ENCODE measurements at regions not wholly inside any gene's neighbourhood (a gene's known extent, or its start where the extent isn't known, plus 50 kb on each side); places are given as distances from the start of the nearest gene placed in this dataset.
"Not testable (repeated sequence)": the region's sequence is repeated elsewhere in the genome, so short reads cannot be mapped to it uniquely, and the experiment has no call there.

DNA sequence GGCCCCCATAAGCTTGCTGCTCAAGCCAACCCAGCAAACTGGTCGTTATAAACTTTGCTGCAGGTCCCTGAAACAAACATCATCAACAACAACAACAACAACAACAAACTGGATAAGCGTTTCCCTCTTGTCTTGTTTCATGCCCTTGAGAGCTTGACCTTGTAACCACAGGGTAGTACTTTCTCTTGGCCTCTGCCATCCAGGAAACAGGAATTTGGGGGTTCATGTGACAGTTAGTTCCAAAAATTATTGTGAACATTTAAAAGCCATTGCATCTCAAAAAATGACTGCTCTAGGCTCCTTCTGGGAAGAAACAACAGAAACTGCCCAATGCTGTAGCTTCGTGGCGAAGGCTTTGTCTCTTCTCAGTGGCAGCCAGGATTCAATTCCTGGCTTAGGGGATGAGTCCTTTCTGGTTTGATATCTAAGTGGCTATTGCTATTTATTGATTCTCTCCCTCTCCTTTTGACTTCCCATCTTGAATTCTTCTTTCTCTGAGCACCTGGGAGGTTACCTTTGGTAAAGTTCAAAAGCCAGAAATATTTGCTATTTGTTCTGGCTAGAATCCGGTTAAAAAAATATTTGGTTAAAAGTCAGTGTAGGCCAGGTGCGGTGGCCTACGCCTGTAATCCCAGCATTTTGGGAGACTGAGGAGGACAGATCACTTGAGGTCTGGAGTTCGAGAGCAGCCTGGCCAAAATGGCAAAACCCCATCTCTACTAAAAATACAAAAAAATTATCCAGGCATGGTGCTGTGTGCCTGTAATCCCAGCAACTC, 52.0 kb upstream of the CPM start:
- no peak for DNase-seq (ENCODE audit: low read depth in 2 of 2)

GRCh38 chr12:68997526-68997925, 64.6 kb upstream of the CPM start:
- not testable (repeated sequence) for DNase-seq (ENCODE audit: low read depth in 2 of 2)

DNA sequence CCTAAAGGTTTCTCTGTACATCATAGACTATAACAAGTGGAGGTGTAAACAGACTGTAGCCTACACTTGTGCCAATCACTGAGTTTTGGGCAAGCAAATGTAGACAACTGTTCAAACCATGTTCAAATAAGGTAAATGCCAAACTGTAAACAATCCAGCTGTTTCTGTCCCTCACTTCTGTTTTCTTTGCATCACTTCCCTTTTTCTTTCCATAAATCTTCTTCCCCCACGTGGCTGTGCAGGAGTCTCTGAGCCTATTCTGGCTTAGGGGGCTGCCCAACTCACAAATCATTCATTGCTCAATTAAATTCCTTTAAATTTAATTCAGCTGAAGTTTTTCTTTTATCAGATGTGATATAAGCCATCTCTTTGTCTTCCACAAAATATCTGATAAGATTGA, 65.1 kb upstream of the CPM start:
- no peak for DNase-seq (ENCODE audit: low read depth in 2 of 2)

- DNase-seq (ENCODE audit: low read depth in 2 of 2) = no peak
These were observed 67.1 kb upstream of the CPM start for GRCh38 chr12:69000074-69000473.

GRCh38 chr12:69000540-69001243, 67.7 kb upstream of the CPM start:
- no peak for DNase-seq (ENCODE audit: low read depth in 2 of 2)

GRCh38 chr12:69001251-69001650, 68.3 kb upstream of the CPM start:
- no peak for DNase-seq (ENCODE audit: low read depth in 2 of 2)

GRCh38 chr12:69002969-69003368, 70.0 kb upstream of the CPM start:
- no peak for DNase-seq (ENCODE audit: low read depth in 2 of 2)

DNA sequence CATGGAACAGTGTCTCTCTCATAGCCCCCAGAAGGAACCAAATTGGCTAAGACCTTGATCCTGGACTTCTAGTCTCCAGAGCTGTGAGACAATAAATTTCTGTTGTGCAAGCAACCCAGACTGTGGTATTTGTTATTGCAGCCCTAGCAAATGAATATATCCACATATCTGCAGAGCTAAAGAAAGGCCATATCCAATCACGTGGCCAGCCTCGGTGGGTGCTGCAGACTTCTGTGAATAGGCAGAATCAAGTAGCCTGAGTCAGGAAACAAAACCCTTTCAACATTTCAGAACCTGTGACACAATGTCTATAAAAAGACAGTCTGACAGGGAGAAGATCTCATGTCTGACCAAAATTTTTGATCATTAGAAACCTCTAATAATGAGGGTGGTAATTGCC, 71.0 kb upstream of the CPM start:
- DNase-seq (ENCODE audit: low read depth in 2 of 2) = no peak

- DNase-seq (ENCODE audit: low read depth in 2 of 2) = no peak
These were observed 74.3 kb upstream of the CPM start for GRCh38 chr12:69007101-69007854.

DNA sequence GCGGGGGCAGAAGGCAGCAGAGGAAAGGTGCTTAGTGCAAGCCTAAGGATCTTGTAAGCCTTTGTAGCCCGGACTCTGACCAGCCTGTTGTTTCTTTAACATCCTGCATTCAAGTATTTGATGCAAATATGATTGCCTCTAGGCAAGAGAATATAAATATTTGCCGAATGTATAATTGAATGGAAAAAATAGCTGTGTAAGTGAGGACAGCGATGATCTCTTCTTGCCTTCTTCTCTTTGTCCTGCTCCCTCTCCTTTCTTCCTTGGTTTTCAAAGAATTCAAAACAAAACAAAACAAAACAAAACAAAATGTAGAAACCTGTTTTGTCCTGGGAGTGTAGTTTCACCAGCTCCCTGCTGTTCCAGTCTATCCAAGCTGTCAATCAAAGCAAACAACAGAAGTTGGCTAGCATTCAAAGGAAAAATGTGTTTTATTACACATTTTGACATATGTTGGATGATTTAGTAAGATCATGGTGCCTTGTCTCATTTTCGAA, 74.9 kb upstream of the CPM start:
- no peak for DNase-seq (ENCODE audit: low read depth in 2 of 2)

DNA sequence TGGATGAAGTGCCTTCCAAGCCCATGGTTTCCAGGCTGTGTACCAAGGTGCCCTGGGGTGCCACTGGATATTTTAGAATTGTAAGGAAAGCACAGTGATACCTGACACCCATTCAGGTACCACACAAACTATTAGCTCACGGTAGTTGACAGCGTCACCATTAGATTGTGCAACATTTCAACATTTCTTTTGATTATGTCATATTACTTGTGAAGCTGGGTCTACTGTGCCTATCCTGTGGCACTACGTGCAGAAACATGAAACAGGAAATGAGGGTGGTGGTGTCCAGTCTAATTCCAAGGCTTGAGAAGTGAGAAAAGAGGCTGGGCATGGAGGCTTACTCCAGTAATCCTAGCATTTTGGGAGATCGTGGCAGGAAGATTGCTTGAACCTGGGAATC, 75.5 kb upstream of the CPM start:
- DNase-seq (ENCODE audit: low read depth in 2 of 2) = no peak

- no peak for DNase-seq (ENCODE audit: low read depth in 2 of 2)
These were observed 81.1 kb upstream of the CPM start for GRCh38 chr12:69014047-69014446.

DNA sequence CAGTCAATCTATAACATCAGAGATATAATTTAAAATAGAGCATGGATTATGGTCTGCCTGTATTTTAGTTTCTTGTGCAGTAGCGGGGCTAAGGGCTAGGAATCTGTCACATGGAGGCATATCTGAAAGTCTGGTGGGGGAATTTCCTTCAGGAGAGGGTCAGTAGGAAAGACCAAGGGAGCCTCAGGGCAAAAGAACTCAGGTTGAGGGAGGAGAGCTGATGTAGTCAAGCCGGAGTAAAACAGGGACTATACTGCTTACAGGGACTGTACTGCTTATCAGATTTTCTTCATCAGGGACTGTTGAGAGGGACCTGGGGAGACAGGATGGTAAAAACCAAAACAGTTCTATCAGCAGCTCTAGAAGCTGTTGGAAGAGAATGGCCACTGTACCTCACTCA, 82.0 kb upstream of the CPM start:
- DNase-seq (ENCODE audit: low read depth in 2 of 2) = no peak

GRCh38 chr12:69015831-69016230, 82.9 kb upstream of the CPM start:
- no peak for DNase-seq (ENCODE audit: low read depth in 2 of 2)

DNA sequence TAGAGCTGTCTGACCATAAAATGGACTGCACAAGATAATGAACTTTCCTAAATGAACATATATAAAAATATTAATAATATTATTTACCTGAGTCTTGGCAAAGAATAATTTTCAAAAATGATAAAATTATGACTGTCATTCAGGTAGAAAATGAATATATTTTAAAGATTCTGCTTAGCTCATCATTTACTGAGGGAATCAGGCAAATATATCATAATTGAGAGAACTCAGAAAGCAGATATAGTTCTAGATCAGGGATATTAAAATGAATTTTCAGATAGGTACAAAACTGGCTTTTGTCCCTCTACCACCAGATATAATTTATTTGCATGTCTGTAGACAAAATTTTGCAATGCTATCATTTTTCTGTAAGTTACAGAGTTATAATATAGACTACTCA, 86.1 kb upstream of the CPM start:
- no peak for DNase-seq (ENCODE audit: low read depth in 2 of 2)

GRCh38 chr12:69019910-69020309, 86.9 kb upstream of the CPM start:
- no peak for DNase-seq (ENCODE audit: low read depth in 2 of 2)

GRCh38 chr12:69022674-69023073, 89.7 kb upstream of the CPM start:
- DNase-seq (ENCODE audit: low read depth in 2 of 2) = no peak

GRCh38 chr12:69023840-69024239, 90.9 kb upstream of the CPM start:
- no peak for DNase-seq (ENCODE audit: low read depth in 2 of 2)

GRCh38 chr12:69024413-69024812, 91.4 kb upstream of the CPM start:
- DNase-seq (ENCODE audit: low read depth in 2 of 2) = no peak

DNA sequence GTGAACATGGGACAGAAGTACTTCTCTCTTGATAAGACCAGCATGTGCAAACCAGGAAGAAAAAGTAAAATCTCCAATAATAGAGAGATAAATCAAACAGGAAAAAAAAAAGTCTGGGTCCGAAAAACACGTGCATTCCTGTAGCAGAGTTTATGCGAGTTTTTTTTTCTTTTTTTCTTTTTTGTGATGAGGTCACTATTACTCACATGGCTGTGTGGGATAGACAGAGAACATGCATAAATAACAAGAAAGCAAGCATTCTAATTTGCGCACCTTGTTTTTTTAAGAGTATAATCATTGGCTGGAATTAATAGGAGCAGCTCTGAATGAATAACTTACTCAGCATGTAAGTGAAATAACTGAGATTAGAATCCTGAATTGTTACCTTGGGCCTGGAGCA, 91.9 kb upstream of the CPM start:
- DNase-seq (ENCODE audit: low read depth in 2 of 2) = no peak

DNA sequence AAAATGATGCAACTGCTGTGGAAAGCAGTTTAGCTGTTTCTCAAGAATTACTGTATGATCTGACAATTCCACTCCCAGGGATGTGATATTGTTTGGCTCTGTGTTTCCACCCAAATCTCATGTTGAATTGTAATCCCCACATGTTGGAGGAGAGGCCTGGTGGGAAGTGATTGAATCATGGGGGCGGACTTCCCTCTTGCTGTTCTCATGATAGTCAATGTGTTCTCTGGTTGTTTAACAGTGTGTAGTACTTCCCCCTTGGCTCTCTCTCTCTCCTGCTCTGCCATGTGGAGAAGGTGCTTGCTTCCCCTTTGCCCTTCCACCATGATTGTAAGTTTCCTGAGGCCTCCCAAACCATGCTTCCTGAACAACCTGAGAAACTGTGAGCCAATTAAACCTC, 93.4 kb upstream of the CPM start:
- DNase-seq (ENCODE audit: low read depth in 2 of 2) = no peak

DNA sequence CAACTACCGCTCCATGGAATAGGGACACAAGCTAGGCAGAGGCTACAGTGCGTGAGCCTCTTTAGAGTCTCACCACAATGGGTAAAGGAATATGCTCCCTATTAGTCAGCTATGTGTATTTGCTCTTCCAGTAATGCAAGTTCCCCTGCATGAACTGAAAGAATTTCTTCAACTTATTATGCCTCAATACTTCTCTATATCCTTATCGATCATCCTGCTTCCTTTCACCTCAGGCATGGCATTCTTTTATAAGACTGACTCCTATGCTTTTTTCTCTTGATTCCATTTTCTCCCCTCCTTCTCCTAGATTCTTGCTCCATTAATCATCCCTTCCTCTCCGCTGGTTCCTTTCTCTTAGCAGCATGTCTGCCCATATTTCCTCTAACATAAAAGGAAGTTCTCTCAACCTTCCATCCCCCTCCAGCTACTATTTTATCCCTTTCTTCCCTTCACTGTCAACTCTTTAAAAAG, 94.5 kb upstream of the CPM start:
- DNase-seq (ENCODE audit: low read depth in 2 of 2) = no peak
